ENCODE measurements at regions not wholly inside any gene's neighbourhood (a gene's known extent, or its start where the extent isn't known, plus 50 kb on each side); places are given as distances from the start of the nearest gene placed in this dataset.

GRCh38 chr18:27711382-27711781, 465.5 kb downstream of the CDH2 start:
- in situ Hi-C loops (cut with MboI; ENCODE audit: low pct_ligation_motif_present in 1 of 4, low pct_unique_long_range_greater_than_20kb in 1 of 4, low sequenced_read_pairs in 3 of 4) (no loop called here), intact Hi-C loops (cut with DNase I; ENCODE audit: low total_unique reads) (no loop called here)
- Histone ChIP-seq H3K27me3 (no peaks in the 10 kb centered on the region), H3K4me1 (no peaks in the 10 kb centered on the region), H3K27ac (no peak overlapping the region), H3K4me3 (no peak overlapping the region), H3K36me3 (no peaks in the 10 kb centered on the region), H3K9me3 (no peaks in the 10 kb centered on the region)
- DNase-seq, result no peak
- TF ChIP-seq EP300 (IDR thresholded peaks at IDR 0.05; ENCODE audit: low read depth) (no peak), POLR2A (IDR thresholded peaks at IDR 0.05) (no peak), CTCF (IDR thresholded peaks at IDR 0.05) (no peak), POLR2AphosphoS5 (IDR thresholded peaks at IDR 0.05) (no peak)

- Histone ChIP-seq H3K27me3 (no peaks in the 10 kb centered on the region), H3K9me3 (no peaks in the 10 kb centered on the region), H3K27ac (no peak overlapping the region), H3K4me3 (no peak overlapping the region), H3K4me1 (no peaks in the 10 kb centered on the region), H3K36me3 (no peaks in the 10 kb centered on the region)
- no peak for TF ChIP-seq POLR2AphosphoS5 (IDR thresholded peaks at IDR 0.05)
- no peak for TF ChIP-seq EP300 (IDR thresholded peaks at IDR 0.05; ENCODE audit: low read depth)
- no peak for TF ChIP-seq CTCF (IDR thresholded peaks at IDR 0.05)
- intact Hi-C loops (cut with DNase I; ENCODE audit: low total_unique reads), result no loop called here
- in situ Hi-C loops (cut with MboI; ENCODE audit: low pct_ligation_motif_present in 1 of 4, low pct_unique_long_range_greater_than_20kb in 1 of 4, low sequenced_read_pairs in 3 of 4), result no loop called here
- WGBS, 2 donors (ENCODE audit: low coverage in 1 of 2), result 79% methylated on average over 1 of the region's 1 CpG; no CpG with 5 or more reads in 1 of the 2 donors
- no peak for DNase-seq
Observed at GRCh38 chr18:27709344-27709743, 467.6 kb downstream of the CDH2 start.

GRCh38 chr18:27707201-27707600, 469.7 kb downstream of the CDH2 start:
- intact Hi-C loops (cut with DNase I; ENCODE audit: low total_unique reads) (no loop called here), in situ Hi-C loops (cut with MboI; ENCODE audit: low pct_ligation_motif_present in 1 of 4, low pct_unique_long_range_greater_than_20kb in 1 of 4, low sequenced_read_pairs in 3 of 4) (no loop called here)
- Histone ChIP-seq H3K27ac (no peak overlapping the region), H3K36me3 (no peaks in the 10 kb centered on the region), H3K27me3 (no peaks in the 10 kb centered on the region), H3K9me3 (no peaks in the 10 kb centered on the region), H3K4me1 (no peaks in the 10 kb centered on the region), H3K4me3 (no peak overlapping the region)
- DNase-seq, result no peak
- no peak for TF ChIP-seq EP300 (IDR thresholded peaks at IDR 0.05; ENCODE audit: low read depth)
- TF ChIP-seq CTCF (IDR thresholded peaks at IDR 0.05), result no peak
- TF ChIP-seq POLR2AphosphoS5 (IDR thresholded peaks at IDR 0.05), result no peak
- no peak for TF ChIP-seq POLR2A (IDR thresholded peaks at IDR 0.05)
- WGBS, 2 donors (ENCODE audit: low coverage in 1 of 2), result 50 to 63% methylated on average over 1 of the region's 1 CpG

GRCh38 chr18:27704736-27705361, 472.1 kb downstream of the CDH2 start:
- Histone ChIP-seq H3K4me3 (no peak overlapping the region), H3K9me3 (no peaks in the 10 kb centered on the region), H3K36me3 (no peaks in the 10 kb centered on the region), H3K27ac (no peak overlapping the region), H3K4me1 (no peaks in the 10 kb centered on the region), H3K27me3 (no peaks in the 10 kb centered on the region)
- in situ Hi-C loops (cut with MboI; ENCODE audit: low pct_ligation_motif_present in 1 of 4, low pct_unique_long_range_greater_than_20kb in 1 of 4, low sequenced_read_pairs in 3 of 4), result no loop called here
- intact Hi-C loops (cut with DNase I; ENCODE audit: low total_unique reads), result no loop called here
- WGBS, 2 donors (ENCODE audit: low coverage in 1 of 2), result 35 to 50% methylated on average over 1 to 3 of the region's 3 CpGs
- no peak for TF ChIP-seq POLR2A (IDR thresholded peaks at IDR 0.05)
- no peak for TF ChIP-seq POLR2AphosphoS5 (IDR thresholded peaks at IDR 0.05)
- no peak for TF ChIP-seq EP300 (IDR thresholded peaks at IDR 0.05; ENCODE audit: low read depth)
- TF ChIP-seq CTCF (IDR thresholded peaks at IDR 0.05), result no peak
- no peak for DNase-seq
